ENCODE measurements at regions not wholly inside any gene's neighbourhood (a gene's known extent, or its start where the extent isn't known, plus 50 kb on each side); places are given as distances from the start of the nearest gene placed in this dataset.

GRCh38 chr4:144409525-144409924 lies 236.4 kb upstream of the HHIP start:
- Histone ChIP-seq H3K9me2 (replicated peaks; ENCODE audit: control insufficient read depth, low read length) (no peaks in the 10 kb centered on the region), H3K4me1 (ENCODE audit: control insufficient read depth, low read length) (no peaks in the 10 kb centered on the region), H3K79me2 (ENCODE audit: control insufficient read depth, low read length) (no peaks in the 10 kb centered on the region), H3K27ac (ENCODE audit: low read depth, low read length) (no peak overlapping the region), H3K27me3 (ENCODE audit: control insufficient read depth, low read length) (no peaks in the 10 kb centered on the region), H3K4me2 (ENCODE audit: low read length) (no peak overlapping the region), H3K36me3 (ENCODE audit: control insufficient read depth, low read length) (no peaks in the 10 kb centered on the region), H3F3A (ENCODE audit: control insufficient read depth, insufficient read depth) (no peaks in the 10 kb centered on the region), H3K4me3 (ENCODE audit: low read length) (no peak overlapping the region), H4K20me1 (ENCODE audit: control insufficient read depth, insufficient read depth, low read depth, low read length) (no peaks in the 10 kb centered on the region), H3K9me3 (ENCODE audit: control insufficient read depth, insufficient read depth, low read length) (no peaks in the 10 kb centered on the region)
- TF ChIP-seq, protein P1, sequence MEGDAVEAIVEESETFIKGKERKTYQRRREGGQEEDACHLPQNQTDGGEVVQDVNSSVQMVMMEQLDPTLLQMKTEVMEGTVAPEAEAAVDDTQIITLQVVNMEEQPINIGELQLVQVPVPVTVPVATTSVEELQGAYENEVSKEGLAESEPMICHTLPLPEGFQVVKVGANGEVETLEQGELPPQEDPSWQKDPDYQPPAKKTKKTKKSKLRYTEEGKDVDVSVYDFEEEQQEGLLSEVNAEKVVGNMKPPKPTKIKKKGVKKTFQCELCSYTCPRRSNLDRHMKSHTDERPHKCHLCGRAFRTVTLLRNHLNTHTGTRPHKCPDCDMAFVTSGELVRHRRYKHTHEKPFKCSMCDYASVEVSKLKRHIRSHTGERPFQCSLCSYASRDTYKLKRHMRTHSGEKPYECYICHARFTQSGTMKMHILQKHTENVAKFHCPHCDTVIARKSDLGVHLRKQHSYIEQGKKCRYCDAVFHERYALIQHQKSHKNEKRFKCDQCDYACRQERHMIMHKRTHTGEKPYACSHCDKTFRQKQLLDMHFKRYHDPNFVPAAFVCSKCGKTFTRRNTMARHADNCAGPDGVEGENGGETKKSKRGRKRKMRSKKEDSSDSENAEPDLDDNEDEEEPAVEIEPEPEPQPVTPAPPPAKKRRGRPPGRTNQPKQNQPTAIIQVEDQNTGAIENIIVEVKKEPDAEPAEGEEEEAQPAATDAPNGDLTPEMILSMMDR (IDR thresholded peaks at IDR 0.05; ENCODE audit: low read depth, low read length, poor library complexity, severe bottlenecking): no peak
- no peak for TF ChIP-seq EZH2phosphoT487 (IDR thresholded peaks at IDR 0.05; ENCODE audit: borderline replicate concordance, low read length)

DNA sequence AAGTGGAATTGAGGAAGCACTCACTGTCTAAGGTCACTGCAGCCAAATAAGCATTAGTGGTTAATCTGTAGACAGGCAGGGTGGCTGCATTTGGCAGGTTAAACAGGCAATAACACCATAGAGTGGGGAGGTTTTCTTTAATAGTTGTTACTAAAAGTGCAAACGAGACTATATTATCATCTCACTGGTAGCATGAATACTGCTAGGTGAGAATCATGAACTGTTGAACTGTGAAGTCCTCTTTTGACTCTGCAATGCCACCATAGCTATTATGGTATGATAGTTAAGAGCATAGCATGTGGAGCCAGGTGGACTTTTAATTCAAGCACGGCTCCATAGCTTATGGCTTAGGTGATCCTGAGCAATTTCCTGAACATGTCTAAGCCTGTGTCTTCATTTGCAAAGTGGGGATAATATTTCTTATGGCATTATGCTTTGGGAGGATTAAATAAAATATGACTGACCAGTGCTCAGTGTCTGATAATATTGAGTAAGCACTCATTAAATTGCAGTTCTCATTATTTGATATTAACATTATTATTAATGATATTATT lies 235.6 kb upstream of the HHIP start:
- Histone ChIP-seq H4K20me1 (ENCODE audit: control insufficient read depth, insufficient read depth, low read depth, low read length) (no peaks in the 10 kb centered on the region), H3K4me2 (ENCODE audit: low read length) (no peak overlapping the region), H3K4me1 (ENCODE audit: control insufficient read depth, low read length) (no peaks in the 10 kb centered on the region), H3K9me2 (replicated peaks; ENCODE audit: control insufficient read depth, low read length) (no peaks in the 10 kb centered on the region), H3K4me3 (ENCODE audit: low read length) (no peak overlapping the region), H3K9me3 (ENCODE audit: control insufficient read depth, insufficient read depth, low read length) (no peaks in the 10 kb centered on the region), H3F3A (ENCODE audit: control insufficient read depth, insufficient read depth) (no peaks in the 10 kb centered on the region), H3K79me2 (ENCODE audit: control insufficient read depth, low read length) (no peaks in the 10 kb centered on the region), H3K27ac (ENCODE audit: low read depth, low read length) (no peak overlapping the region), H3K27me3 (ENCODE audit: control insufficient read depth, low read length) (no peaks in the 10 kb centered on the region), H3K36me3 (ENCODE audit: control insufficient read depth, low read length) (no peaks in the 10 kb centered on the region)
- TF ChIP-seq EZH2phosphoT487 (IDR thresholded peaks at IDR 0.05; ENCODE audit: borderline replicate concordance, low read length): no peak
- TF ChIP-seq, protein P1 (IDR thresholded peaks at IDR 0.05; ENCODE audit: low read depth, low read length, poor library complexity, severe bottlenecking): no peak

DNA sequence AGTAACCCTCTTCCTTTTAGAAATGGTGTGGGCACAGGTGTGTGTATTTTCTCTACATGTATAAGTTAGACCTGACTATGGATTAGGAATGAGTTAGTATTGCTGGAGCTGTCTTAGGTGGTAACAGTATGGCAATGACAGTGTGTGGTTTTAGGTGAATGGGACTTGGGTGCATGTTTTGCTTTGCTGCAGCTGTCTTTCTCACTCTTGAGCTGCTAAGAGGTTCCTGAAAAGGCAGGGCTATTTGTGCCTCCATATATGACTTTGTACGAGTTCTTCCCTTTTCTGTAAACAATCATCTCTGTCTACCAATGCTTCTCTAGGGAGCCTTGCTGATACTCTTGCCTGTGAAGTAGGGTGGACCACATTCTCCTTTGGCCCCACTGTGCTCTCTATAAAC lies 234.8 kb upstream of the HHIP start:
- Histone ChIP-seq H3K27me3 (ENCODE audit: control insufficient read depth, low read length) (no peaks in the 10 kb centered on the region), H3K27ac (ENCODE audit: low read depth, low read length) (no peak overlapping the region)

More for the DNA sequence above, 234.8 kb upstream of the HHIP start:
- Histone ChIP-seq H3K9me2 (replicated peaks; ENCODE audit: control insufficient read depth, low read length) (no peaks in the 10 kb centered on the region), H3F3A (ENCODE audit: control insufficient read depth, insufficient read depth) (no peaks in the 10 kb centered on the region), H4K20me1 (ENCODE audit: control insufficient read depth, insufficient read depth, low read depth, low read length) (no peaks in the 10 kb centered on the region), H3K36me3 (ENCODE audit: control insufficient read depth, low read length) (no peaks in the 10 kb centered on the region), H3K9me3 (ENCODE audit: control insufficient read depth, insufficient read depth, low read length) (no peaks in the 10 kb centered on the region), H3K4me2 (ENCODE audit: low read length) (no peak overlapping the region), H3K4me3 (ENCODE audit: low read length) (no peak overlapping the region), H3K79me2 (ENCODE audit: control insufficient read depth, low read length) (no peaks in the 10 kb centered on the region), H3K4me1 (ENCODE audit: control insufficient read depth, low read length) (no peaks in the 10 kb centered on the region)
- TF ChIP-seq EZH2phosphoT487 (IDR thresholded peaks at IDR 0.05; ENCODE audit: borderline replicate concordance, low read length): no peak
- TF ChIP-seq, protein P1 (IDR thresholded peaks at IDR 0.05; ENCODE audit: low read depth, low read length, poor library complexity, severe bottlenecking): no peak

Measured in DOHH2 (cell line).